ENCODE measurements at regions not wholly inside any gene's neighbourhood (a gene's known extent, or its start where the extent isn't known, plus 50 kb on each side); places are given as distances from the start of the nearest gene placed in this dataset.
A peak's percentile ranks its signal among the peaks of the same experiment; 100 is the strongest.

GRCh38 chr11:128234143-128234542, 353.2 kb downstream of the ETS1 start:
- POLR2A ChIA-PET, result no interaction called here
- H4K20me1 ChIP-seq (ENCODE audit: insufficient read depth), result no peaks in the 10 kb centered on the region
- H3K79me2 ChIP-seq (ENCODE audit: insufficient read depth), result no peaks in the 10 kb centered on the region
- peaks cover 9 to 18% of the 10 kb centered on the region in 2 experiments; a peak in 3 of 4 replicates for H3K4me1 ChIP-seq (ENCODE audit: control insufficient read depth in 1 of 2, insufficient read depth in 2 of 2, low read depth in 1 of 2, low read length in 1 of 2)
- DNase-seq, result no peak
- H3K9ac ChIP-seq, result no peak overlapping the region
- H3K27ac ChIP-seq (ENCODE audit: low read depth in 2 of 2, low read length in 1 of 2), result peak overlapping the region in 1 of 2 experiments; percentile 99; a peak in 2 of 4 replicates
- 95% methylated on average over 6 of the region's 6 CpGs for WGBS (ENCODE audit: low lambda C conversion rate)
- no peaks in the 10 kb centered on the region for H3K27me3 ChIP-seq (ENCODE audit: insufficient read depth)
- CTCF ChIA-PET, result interaction anchor here (0.7 to 1.4 kb wide), 4 partner anchors 61 to 597 kb away, joined by 3 to 4 read pairs (median 4); no protein-coding TSS in a partner anchor
- H3K4me3 ChIP-seq (ENCODE audit: low read depth in 2 of 2, low read length in 1 of 2), result no peak overlapping the region
- no peak for TF ChIP-seq TAF1 (IDR thresholded peaks at IDR 0.05; ENCODE audit: borderline replicate concordance, low read depth, low read length)
- TF ChIP-seq, protein P1, sequence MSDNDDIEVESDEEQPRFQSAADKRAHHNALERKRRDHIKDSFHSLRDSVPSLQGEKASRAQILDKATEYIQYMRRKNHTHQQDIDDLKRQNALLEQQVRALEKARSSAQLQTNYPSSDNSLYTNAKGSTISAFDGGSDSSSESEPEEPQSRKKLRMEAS (IDR thresholded peaks at IDR 0.05; ENCODE audit: low read depth), result no peak
- TF ChIP-seq FOXJ3 (CRISPR knock-in tag; IDR thresholded peaks at IDR 0.05), result no peak
- TF ChIP-seq GABPA (IDR thresholded peaks at IDR 0.05; ENCODE audit: low read depth), result no peak
- TF ChIP-seq YY1 (IDR thresholded peaks at IDR 0.05; ENCODE audit: low read depth), result no peak
- TF ChIP-seq PBX3 (IDR thresholded peaks at IDR 0.05), result no peak
- H3F3A ChIP-seq (replicated peaks; ENCODE audit: insufficient read depth), result no peaks in the 10 kb centered on the region
- no peak overlapping the region for H3K4me2 ChIP-seq
- no peaks in the 10 kb centered on the region for H3K9me3 ChIP-seq
- H3K36me3 ChIP-seq (replicated peaks in 1 of 2; ENCODE audit: control insufficient read depth in 1 of 2, insufficient read depth in 2 of 2, low read length in 1 of 2), result no peaks in the 10 kb centered on the region
- H3K9me2 ChIP-seq, result no peaks in the 10 kb centered on the region
- no peak overlapping the region for H2AFZ ChIP-seq (ENCODE audit: low read depth)

DNA sequence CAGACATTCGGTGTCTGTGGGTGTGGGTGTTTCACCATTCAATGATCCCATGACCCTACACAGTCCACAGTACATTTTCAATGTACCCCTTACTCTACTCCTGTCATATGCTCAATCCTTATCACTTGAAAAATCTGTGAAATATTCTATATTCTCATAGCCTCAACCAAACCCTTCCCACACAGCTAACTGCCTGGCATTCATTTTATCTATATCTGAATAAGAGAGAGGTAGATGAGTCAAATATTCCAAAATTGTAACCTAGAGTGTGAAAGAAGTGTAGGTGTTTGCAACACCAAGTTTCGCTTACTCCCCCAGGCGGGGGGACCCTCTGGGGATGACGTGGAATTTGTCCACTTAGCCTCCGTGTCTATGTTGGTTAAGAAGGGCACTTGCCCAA, 354.8 kb downstream of the ETS1 start:
- H4K20me1 ChIP-seq (ENCODE audit: insufficient read depth), result no peaks in the 10 kb centered on the region
- POLR2A ChIA-PET, result no interaction called here
- DNase-seq, result no peak

More for the DNA sequence above, 354.8 kb downstream of the ETS1 start:
- H3K9ac ChIP-seq, result no peak overlapping the region
- no peak overlapping the region for H2AFZ ChIP-seq (ENCODE audit: low read depth)
- WGBS (ENCODE audit: low lambda C conversion rate), result 82% methylated on average over 5 of the region's 5 CpGs
- no peaks in the 10 kb centered on the region for H3K79me2 ChIP-seq (ENCODE audit: insufficient read depth)
- no peaks in the 10 kb centered on the region for H3K9me3 ChIP-seq
- CTCF ChIA-PET, result no interaction called here
- H3F3A ChIP-seq (replicated peaks; ENCODE audit: insufficient read depth), result no peaks in the 10 kb centered on the region
- no peak for TF ChIP-seq SIN3A (IDR thresholded peaks at IDR 0.05; ENCODE audit: borderline replicate concordance, low read depth, low read length)
- no peak for TF ChIP-seq MXI1 (IDR thresholded peaks at IDR 0.05; ENCODE audit: low read depth, low read length)
- no peak for TF ChIP-seq CTCF (IDR thresholded peaks at IDR 0.05)
- TF ChIP-seq REST (IDR thresholded peaks at IDR 0.05; ENCODE audit: low read depth, low read length), result no peak
- TF ChIP-seq RXRA (IDR thresholded peaks at IDR 0.05; ENCODE audit: borderline replicate concordance, low read depth), result no peak
- TF ChIP-seq, protein P2, sequence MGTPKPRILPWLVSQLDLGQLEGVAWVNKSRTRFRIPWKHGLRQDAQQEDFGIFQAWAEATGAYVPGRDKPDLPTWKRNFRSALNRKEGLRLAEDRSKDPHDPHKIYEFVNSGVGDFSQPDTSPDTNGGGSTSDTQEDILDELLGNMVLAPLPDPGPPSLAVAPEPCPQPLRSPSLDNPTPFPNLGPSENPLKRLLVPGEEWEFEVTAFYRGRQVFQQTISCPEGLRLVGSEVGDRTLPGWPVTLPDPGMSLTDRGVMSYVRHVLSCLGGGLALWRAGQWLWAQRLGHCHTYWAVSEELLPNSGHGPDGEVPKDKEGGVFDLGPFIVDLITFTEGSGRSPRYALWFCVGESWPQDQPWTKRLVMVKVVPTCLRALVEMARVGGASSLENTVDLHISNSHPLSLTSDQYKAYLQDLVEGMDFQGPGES (IDR thresholded peaks at IDR 0.05; ENCODE audit: low read depth, low read length), result no peak
- TF ChIP-seq, protein P3, sequence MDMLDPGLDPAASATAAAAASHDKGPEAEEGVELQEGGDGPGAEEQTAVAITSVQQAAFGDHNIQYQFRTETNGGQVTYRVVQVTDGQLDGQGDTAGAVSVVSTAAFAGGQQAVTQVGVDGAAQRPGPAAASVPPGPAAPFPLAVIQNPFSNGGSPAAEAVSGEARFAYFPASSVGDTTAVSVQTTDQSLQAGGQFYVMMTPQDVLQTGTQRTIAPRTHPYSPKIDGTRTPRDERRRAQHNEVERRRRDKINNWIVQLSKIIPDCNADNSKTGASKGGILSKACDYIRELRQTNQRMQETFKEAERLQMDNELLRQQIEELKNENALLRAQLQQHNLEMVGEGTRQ (IDR thresholded peaks at IDR 0.05; ENCODE audit: borderline replicate concordance, low read depth, low read length), result no peak
- no peak for TF ChIP-seq RAD21 (IDR thresholded peaks at IDR 0.05; ENCODE audit: low read length)
- TF ChIP-seq MEF2A (IDR thresholded peaks at IDR 0.05; ENCODE audit: borderline replicate concordance, low read depth), result no peak
- no peak for TF ChIP-seq EP300 (IDR thresholded peaks at IDR 0.05; ENCODE audit: borderline replicate concordance in 1 of 2, low read depth in 1 of 2, low read length in 1 of 2)
- H3K4me3 ChIP-seq (ENCODE audit: low read depth in 2 of 2, low read length in 1 of 2), result no peak overlapping the region
- no peak overlapping the region; a peak in 1 of 4 replicates for H3K27ac ChIP-seq (ENCODE audit: low read depth in 2 of 2, low read length in 1 of 2)
- H3K4me1 ChIP-seq (ENCODE audit: control insufficient read depth in 1 of 2, insufficient read depth in 2 of 2, low read depth in 1 of 2, low read length in 1 of 2), result peaks cover 9 to 18% of the 10 kb centered on the region in 2 experiments; a peak in 3 of 4 replicates
- no peaks in the 10 kb centered on the region for H3K9me2 ChIP-seq
- H3K36me3 ChIP-seq (replicated peaks in 1 of 2; ENCODE audit: control insufficient read depth in 1 of 2, insufficient read depth in 2 of 2, low read length in 1 of 2), result no peaks in the 10 kb centered on the region
- no peak overlapping the region for H3K4me2 ChIP-seq
- no peaks in the 10 kb centered on the region for H3K27me3 ChIP-seq (ENCODE audit: insufficient read depth)

Measured in SK-N-SH (cell line).